WI38 (cell line): ENCODE measurements at regions not wholly inside any gene's neighbourhood (a gene's known extent, or its start where the extent isn't known, plus 50 kb on each side); places are given as distances from the start of the nearest gene placed in this dataset.

Experiments used
- H3K4me3 ChIP-seq: 2 replicates; pipeline ENCODE4 v1.5.1; 2011; ENCODE audit warnings: low read depth, mild to moderate bottlenecking, control low read depth, low read length
- CTCF ChIP-seq: IDR thresholded peaks from 2 replicates; pipeline ENCODE4 v1.5.1; 2012; ENCODE audit warnings: low read depth, mild to moderate bottlenecking, control low read depth, low read length

GRCh38 chr21:28509031-28509430 is 483.6 kb downstream of the LTN1 start:
- no peak overlapping the region for H3K4me3 ChIP-seq
- no peak for TF ChIP-seq CTCF

GRCh38 chr21:28508126-28508525 is 484.6 kb downstream of the LTN1 start:
- TF ChIP-seq CTCF, result no peak
- no peak overlapping the region for H3K4me3 ChIP-seq

- no peak for TF ChIP-seq CTCF
- H3K4me3 ChIP-seq, result no peak overlapping the region
Observed at GRCh38 chr21:28496517-28496916, 496.2 kb downstream of the LTN1 start.

GRCh38 chr21:28492127-28492526 is 500.6 kb downstream of the LTN1 start:
- no peak for TF ChIP-seq CTCF
- H3K4me3 ChIP-seq, result no peak overlapping the region

GRCh38 chr21:28489821-28490350 is 502.8 kb downstream of the LTN1 start:
- H3K4me3 ChIP-seq, result no peak overlapping the region
- no peak for TF ChIP-seq CTCF

GRCh38 chr21:28489162-28489561 is 503.5 kb downstream of the LTN1 start:
- H3K4me3 ChIP-seq, result no peak overlapping the region
- no peak for TF ChIP-seq CTCF

GRCh38 chr21:28487455-28488070 is 505.1 kb downstream of the LTN1 start:
- H3K4me3 ChIP-seq, result no peak overlapping the region

More at GRCh38 chr21:28487455-28488070, 505.1 kb downstream of the LTN1 start:
- TF ChIP-seq CTCF, result no peak
